MV-4-11 (cell line): ENCODE measurements at regions not wholly inside any gene's neighbourhood (a gene's known extent, or its start where the extent isn't known, plus 50 kb on each side); places are given as distances from the start of the nearest gene placed in this dataset.
A peak's percentile ranks its signal among the peaks of the same experiment; 100 is the strongest.

ENCODE experiments used
- DNase-seq: peaks from one replicate; lab custom pipeline; 2025; lab: John Stamatoyannopoulos, UW

DNA sequence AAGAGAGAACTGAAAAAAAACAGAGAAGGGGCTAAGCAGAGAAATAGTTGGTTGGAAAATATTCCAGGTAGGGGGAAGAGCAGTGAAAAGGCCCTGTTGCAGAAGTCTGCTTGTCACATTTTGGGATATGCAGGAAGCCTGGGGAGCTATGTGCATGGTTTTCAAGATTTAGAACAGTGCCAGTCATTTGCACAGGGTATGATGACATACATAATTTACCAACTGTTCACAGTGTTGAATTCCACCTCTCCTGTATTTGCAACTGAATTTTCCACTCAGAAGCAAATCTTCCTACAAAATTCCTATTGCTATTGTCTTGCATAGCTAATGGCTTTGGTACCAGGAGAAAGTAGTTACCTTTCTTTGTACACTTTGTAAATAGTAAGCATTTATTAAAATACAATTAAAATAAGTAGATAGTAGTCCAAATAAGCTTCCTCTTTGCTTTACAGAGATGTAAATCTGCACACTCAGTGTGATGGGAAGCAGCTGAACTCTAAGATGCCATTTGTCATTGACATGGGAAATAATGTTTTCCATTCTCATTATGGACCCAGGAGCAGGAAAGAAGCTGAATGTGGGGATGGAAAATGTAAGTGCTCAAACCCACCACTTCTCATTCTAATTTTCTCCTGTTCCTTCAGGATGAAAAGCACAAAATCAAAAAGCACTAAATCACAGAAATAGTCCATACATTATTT is 177.4 kb downstream of the BTG1 start:
- no peak for DNase-seq

DNA sequence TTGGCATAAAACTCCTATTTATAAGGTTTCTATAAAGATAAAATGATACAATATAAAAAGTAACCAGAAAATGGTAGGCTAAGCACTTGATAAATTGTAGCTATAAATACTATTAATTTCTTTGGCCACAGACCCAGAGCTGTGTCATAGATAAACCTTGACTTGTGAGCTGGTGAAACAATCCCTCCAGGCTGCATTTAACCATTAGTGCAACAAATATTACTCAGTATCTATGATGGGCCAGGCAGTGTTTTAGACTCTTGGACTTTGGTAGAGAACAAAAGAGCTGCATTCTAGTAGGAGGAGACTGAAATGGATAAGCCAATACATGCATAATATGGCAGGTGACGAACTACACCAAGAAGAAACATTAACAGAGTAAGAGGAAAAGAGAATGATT is 178.1 kb downstream of the BTG1 start:
- DNase-seq, result no peak

DNA sequence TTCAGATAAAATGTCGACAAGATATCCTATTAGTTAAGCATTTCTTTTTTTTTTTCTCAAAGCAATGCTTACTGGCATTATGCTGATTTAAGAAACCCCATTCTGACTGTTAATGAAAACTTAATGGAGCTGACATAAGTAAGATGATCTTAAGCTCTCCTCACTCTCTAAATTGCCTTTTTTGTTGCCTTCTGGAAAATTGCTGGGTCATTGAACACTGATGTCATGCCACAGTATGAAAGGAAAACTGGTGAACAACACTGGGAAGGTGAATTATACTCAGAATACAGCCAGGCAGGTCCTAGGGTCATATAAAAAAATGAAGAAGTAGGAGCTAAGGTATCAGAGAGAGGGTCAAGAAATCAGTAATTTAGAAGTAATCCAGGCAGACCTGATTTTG is 179.9 kb downstream of the BTG1 start:
- no peak for DNase-seq

- no peak for DNase-seq
Measured at GRCh38 chr12:91964501-91964900, 181.1 kb downstream of the BTG1 start.

- no peak for DNase-seq
Measured at GRCh38 chr12:91959220-91959619, 186.4 kb downstream of the BTG1 start.

- DNase-seq, result no peak
Measured at GRCh38 chr12:91958816-91959215, 186.8 kb downstream of the BTG1 start.

DNA sequence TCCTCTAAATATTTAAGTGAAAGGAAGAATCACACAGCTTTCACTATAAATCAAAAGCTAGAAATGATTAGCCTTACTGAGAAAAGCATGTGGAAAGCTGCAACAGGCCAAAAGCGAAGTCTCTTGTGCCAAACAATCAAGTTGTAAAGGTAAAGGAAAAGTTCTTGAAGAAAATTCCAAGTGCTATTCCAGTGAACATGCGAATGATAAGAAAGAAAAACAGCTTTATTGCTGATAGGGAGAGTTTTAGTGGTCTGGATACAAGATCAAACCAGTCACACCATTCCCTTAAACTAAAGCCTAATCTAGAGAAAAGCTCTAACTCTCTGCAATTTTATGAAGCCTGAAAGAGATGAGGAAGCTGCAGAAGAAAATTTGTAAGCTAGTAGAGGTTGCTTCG is 190.9 kb downstream of the BTG1 start:
- DNase-seq, result no peak

DNA sequence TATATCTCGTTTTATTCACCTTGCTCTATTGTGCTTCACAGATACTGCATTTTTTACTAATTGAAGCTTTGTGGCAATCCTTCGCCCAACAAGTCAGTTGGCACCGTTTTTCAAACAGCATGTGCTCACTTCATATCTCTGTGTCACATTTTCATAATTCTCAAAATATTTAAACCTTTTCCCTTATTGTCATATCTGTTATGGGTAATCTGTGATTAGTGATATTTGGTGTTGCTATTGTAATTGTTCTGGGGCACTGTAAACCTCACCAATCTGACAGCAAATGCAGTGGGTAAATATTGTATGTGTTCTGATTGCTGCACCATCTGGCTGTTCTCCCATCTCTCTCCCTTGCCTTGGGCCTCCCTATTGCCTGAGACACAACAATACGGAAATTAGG is 191.3 kb downstream of the BTG1 start:
- no peak for DNase-seq

- peak; percentile 31 for DNase-seq
Measured at GRCh38 chr12:91952916-91953315, 192.7 kb downstream of the BTG1 start.

- no peak for DNase-seq
Measured at GRCh38 chr12:91951571-91951970, 194.1 kb downstream of the BTG1 start.

- DNase-seq, result peak; percentile 22
Measured at GRCh38 chr12:91948504-91948903, 197.1 kb downstream of the BTG1 start.

- DNase-seq, result peak; percentile 87
Measured at GRCh38 chr12:91947459-91947858, 198.2 kb downstream of the BTG1 start.

GRCh38 chr12:91944637-91945036 is 201.0 kb downstream of the BTG1 start:
- DNase-seq, result peak; percentile 29

GRCh38 chr12:91940826-91941570 is 204.6 kb downstream of the BTG1 start:
- no peak for DNase-seq

DNA sequence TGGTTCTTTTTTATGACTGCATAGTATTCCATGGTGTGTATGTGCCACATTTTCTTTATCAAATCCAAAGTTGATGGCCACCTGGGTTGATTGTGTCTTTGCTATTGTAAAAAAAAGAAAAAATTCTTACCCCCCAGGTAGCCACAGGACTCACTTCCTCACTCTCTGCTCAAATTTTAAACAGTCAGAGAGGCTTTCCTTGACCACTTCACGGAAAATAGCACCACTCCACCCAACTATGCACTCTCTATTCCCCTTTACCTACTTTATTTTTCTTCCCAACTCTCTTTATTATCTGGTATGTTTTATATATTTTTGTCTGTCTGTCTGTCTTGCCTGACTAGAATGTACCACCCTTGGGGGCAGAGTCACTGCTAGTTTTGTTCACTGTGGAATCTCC is 205.3 kb downstream of the BTG1 start:
- DNase-seq, result no peak

GRCh38 chr12:91937706-91938105 is 207.9 kb downstream of the BTG1 start:
- DNase-seq, result peak; percentile 38

DNA sequence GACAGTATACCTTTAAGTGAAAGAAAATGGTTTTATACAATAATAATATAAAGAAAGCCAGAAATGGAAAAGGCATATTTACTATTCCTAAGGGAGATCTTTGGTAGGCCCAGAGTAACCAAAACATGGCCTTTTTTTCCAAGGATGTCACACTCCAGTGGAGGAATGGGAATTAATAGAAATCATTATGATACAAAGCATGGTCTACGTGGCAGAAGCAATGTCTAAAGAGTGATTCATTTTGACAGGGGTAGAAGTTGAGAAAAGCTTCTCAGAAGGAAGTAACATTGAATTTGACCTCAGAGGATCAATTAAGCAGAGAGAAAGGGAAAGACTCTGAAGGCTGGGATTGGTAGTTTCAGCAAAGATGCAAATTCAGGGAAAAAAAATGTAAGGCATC is 208.6 kb downstream of the BTG1 start:
- peak; percentile 21 for DNase-seq

- DNase-seq, result no peak
Measured at GRCh38 chr12:91935296-91935695, 210.3 kb downstream of the BTG1 start.

- DNase-seq, result no peak
Measured at GRCh38 chr12:91931111-91931510, 214.5 kb downstream of the BTG1 start.

DNA sequence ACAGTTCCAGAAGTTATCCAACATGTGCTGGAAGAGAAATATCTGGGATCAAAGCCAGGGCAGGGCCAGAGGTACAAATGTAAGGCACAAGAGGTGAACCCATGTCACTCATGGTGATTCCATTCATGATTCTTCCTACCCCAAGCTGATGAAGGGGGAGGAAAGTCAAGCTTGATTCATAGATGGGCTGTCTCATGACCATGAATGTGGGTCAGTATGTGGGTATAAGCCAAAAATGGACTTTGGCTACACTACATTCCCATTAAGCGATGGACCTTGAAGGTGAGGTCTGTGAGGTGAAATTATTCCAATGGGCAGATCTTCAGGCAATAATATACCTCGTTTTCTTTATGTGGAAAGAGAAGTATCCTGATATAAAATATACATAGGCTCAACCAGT is 217.1 kb downstream of the BTG1 start:
- no peak for DNase-seq

GRCh38 chr12:91926848-91927247 is 218.8 kb downstream of the BTG1 start:
- no peak for DNase-seq

DNA sequence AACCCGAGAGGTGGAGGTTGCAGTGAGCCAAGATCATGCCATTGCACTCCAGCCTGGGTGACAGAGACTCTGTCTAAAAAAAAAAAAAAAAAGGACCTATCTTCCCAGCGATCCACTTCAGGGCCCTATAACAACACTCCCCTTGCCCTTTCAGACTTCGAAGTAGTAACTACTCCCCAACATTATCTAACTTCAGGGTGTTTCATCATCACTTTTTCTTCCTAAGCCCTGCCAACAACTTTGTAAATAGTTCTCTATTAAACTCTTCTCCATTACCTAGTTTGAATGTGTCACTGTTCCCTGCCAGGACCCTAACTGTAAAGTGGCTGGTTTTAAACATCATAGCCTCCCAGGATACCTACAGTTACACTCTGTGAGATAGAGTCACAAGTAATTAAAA is 220.8 kb downstream of the BTG1 start:
- no peak for DNase-seq

GRCh38 chr12:91923864-91924263 is 221.8 kb downstream of the BTG1 start:
- no peak for DNase-seq

- no peak for DNase-seq
Measured at GRCh38 chr12:91922674-91923073, 223.0 kb downstream of the BTG1 start.
